Gastrocnemius medialis (tissue), 4 donors: ENCODE measurements at regions not wholly inside any gene's neighbourhood (a gene's known extent, or its start where the extent isn't known, plus 50 kb on each side); places are given as distances from the start of the nearest gene placed in this dataset.

Experiments used
- ATAC-seq, 2 donors: fragments of 150-250 bp; one replicate each; pipeline ENCODE4 v1.9.1; 2016
- DNase-seq, 2 donors: peaks; one replicate each; pipeline ENCODE4 v3.0.0-alpha.2; 2019
- H3K27ac ChIP-seq, 4 donors: fragments of 200-600 bp; sonication (generic); 1 replicate in 1 of 4; 2 replicates in 3 of 4; pipeline ENCODE4 v1.5.1; 2016 to 2018; ENCODE audit warnings: mild to moderate bottlenecking in 2 of 4, moderate library complexity in 1 of 4
- H3K27me3 ChIP-seq, 3 donors: fragments of 200-600 bp; sonication (generic) in 2 of 3; 1 replicate in 1 of 3; 2 replicates in 2 of 3; pipeline versions ENCODE4 v1.5.1 to v1.6.0; 2016 to 2019; ENCODE audit warnings: mild to moderate bottlenecking in 1 of 3, moderate library complexity in 1 of 3
- H3K36me3 ChIP-seq, 2 donors: fragments of 200-600 bp; sonication (generic) in 1 of 2; one replicate each; pipeline ENCODE4 v1.5.1; 2017 to 2018
- H3K4me1 ChIP-seq, 2 donors: fragments of 200-600 bp; sonication (generic) in 1 of 2; one replicate each; pipeline ENCODE4 v1.5.1; 2016 to 2017; ENCODE audit warnings: mild to moderate bottlenecking in 2 of 2
- H3K4me3 ChIP-seq, 4 donors: fragments of 200-600 bp; sonication (generic) in 3 of 4; 1 replicate in 1 of 4; 2 replicates in 3 of 4; pipeline ENCODE4 v1.5.1; 2016 to 2019; ENCODE audit warnings: mild to moderate bottlenecking in 2 of 4
- H3K9me3 ChIP-seq, 3 donors: fragments of 200-600 bp; sonication (generic) in 2 of 3; 1 replicate in 1 of 3; 2 replicates in 2 of 3; pipeline ENCODE4 v1.5.1; 2016 to 2019
- CTCF ChIP-seq, 5 experiments: fragments of 450-650 bp in 3 of 5; fragments of 200-600 bp in 2 of 5; sonication (generic) in 2 of 5; IDR thresholded peaks in 4 of 5; conservative IDR thresholded peaks in 1 of 5; 1 replicate in 4 of 5; 2 replicates in 1 of 5; pipeline ENCODE4 v1.5.1; 2016 to 2019; ENCODE audit warnings: antibody characterized with exemption in 5 of 5, mild to moderate bottlenecking in 3 of 5, moderate library complexity in 3 of 5
- POLR2A ChIP-seq, 2 donors: fragments of 450-650 bp; IDR thresholded peaks; one replicate each; pipeline ENCODE4 v1.6.1; 2017; ENCODE audit warnings: antibody characterized with exemption in 2 of 2, mild to moderate bottlenecking in 2 of 2, moderate library complexity in 2 of 2
- in situ Hi-C, 4 donors: fragments of 200-750 bp; cut with MboI; loops; one replicate each; pipeline versions ENCODE4 v1.15.0 to v1.8.0; 2017; ENCODE audit warnings: low sequenced_read_pairs in 4 of 4
- intact Hi-C: fragments of 100-400 bp; cut with DNase I; formaldehyde crosslinking; loops from one replicate; pipeline ENCODE4 v1.15.1; 2023; ENCODE audit warnings: low total_unique reads

GRCh38 chr7:113698556-113699220 lies 220.1 kb downstream of the PPP1R3A start:
- in situ Hi-C loops (loop anchor here in 1 of 4 donors (10.0 kb wide), 1 partner anchor 294 kb away; no protein-coding TSS in a partner anchor), intact Hi-C loops (loop anchor here (1.0 to 5.0 kb wide), 2 partner anchors 276 to 294 kb away; no protein-coding TSS in a partner anchor)
- DNase-seq (no peak), ATAC-seq (no peak)
- TF ChIP-seq CTCF (IDR thresholded peaks at IDR 0.05 in 4 of 5, conservative IDR thresholded peaks at IDR 0.05 in 1 of 5), result peak; percentile 49 to 76 (median 61)
- no peak for TF ChIP-seq POLR2A (IDR thresholded peaks at IDR 0.05)
- Histone ChIP-seq H3K27ac (no peak overlapping the region), H3K4me1 (peaks cover 0 to 22% of the 10 kb centered on the region in 2 donors), H3K9me3 (no peaks in the 10 kb centered on the region), H3K27me3 (no peaks in the 10 kb centered on the region), H3K4me3 (no peak overlapping the region), H3K36me3 (no peaks in the 10 kb centered on the region)

GRCh38 chr7:113694149-113694548 lies 224.7 kb downstream of the PPP1R3A start:
- TF ChIP-seq POLR2A (IDR thresholded peaks at IDR 0.05) (no peak), CTCF (IDR thresholded peaks at IDR 0.05 in 4 of 5, conservative IDR thresholded peaks at IDR 0.05 in 1 of 5) (no peak)
- ATAC-seq, result peak; percentile 80 to 93
- in situ Hi-C loops (loop anchor here in 2 of 4 donors (5.0 to 10.0 kb wide), 2 partner anchors 289 to 292 kb away; no protein-coding TSS in a partner anchor), intact Hi-C loops (loop anchor here (5.0 kb wide), 1 partner anchor 577 kb away; the partner anchor contains the start of gene SMIM30)
- Histone ChIP-seq H3K36me3 (no peaks in the 10 kb centered on the region), H3K4me3 (no peak overlapping the region), H3K4me1 (peaks cover 0 to 18% of the 10 kb centered on the region in 2 donors), H3K27ac (peak overlapping the region in 2 of 4 donors; percentile 4 to 40), H3K9me3 (no peaks in the 10 kb centered on the region), H3K27me3 (no peaks in the 10 kb centered on the region)
- no peak for DNase-seq

DNA sequence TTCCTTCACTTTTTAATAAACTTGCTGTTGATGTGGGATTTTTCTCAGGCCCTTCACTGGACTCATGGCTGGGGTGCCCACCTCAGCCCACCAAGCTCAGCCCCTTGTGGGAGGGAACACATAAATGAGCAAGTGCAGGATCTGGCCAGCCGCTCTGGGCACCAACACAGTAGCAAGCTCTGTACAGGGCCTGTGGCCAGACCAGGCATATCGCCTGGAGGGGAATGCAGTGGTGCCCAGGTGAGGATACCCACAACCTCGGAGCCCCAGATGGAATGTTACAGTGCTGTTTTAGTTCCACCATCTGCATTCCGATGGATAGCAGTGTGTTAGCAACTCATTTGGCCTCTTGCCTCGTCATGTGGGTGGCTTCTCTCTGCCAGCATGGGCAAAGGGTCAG lies 234.6 kb downstream of the PPP1R3A start:
- Histone ChIP-seq H3K9me3 (no peaks in the 10 kb centered on the region), H3K36me3 (no peaks in the 10 kb centered on the region), H3K27ac (no peak overlapping the region), H3K4me1 (no peaks in the 10 kb centered on the region), H3K27me3 (no peaks in the 10 kb centered on the region), H3K4me3 (no peak overlapping the region)
- TF ChIP-seq CTCF (IDR thresholded peaks at IDR 0.05 in 4 of 5, conservative IDR thresholded peaks at IDR 0.05 in 1 of 5) (no peak), POLR2A (IDR thresholded peaks at IDR 0.05) (no peak)
- ATAC-seq, result no peak
- DNase-seq, result no peak
- intact Hi-C loops, result no loop called here
- in situ Hi-C loops, result no loop called here

DNA sequence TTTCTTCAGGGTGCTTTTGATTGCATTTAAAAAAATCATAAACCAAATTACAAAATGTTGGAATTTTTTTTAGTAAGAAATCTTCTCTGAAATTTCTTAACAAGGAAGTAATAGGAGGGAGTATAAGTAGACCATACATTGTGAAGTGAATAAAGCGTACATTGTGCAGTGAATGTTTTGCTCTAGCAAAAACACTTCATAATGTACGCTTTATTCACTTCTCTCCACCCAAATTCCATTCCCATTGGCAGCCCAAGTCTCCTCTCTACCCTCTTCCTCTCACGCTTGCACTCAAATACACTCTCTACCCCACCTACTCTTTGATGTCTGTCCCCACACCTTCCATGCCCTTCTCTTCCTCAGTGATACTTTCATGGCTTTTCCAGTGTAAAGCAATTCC lies 241.0 kb downstream of the PPP1R3A start:
- DNase-seq (no peak), ATAC-seq (no peak)
- no peak overlapping the region for H3K27ac ChIP-seq
- H3K4me1 ChIP-seq, result no peaks in the 10 kb centered on the region
- no peaks in the 10 kb centered on the region for H3K36me3 ChIP-seq
- H3K9me3 ChIP-seq, result no peaks in the 10 kb centered on the region
- in situ Hi-C loops (no loop called here), intact Hi-C loops (no loop called here)
- H3K4me3 ChIP-seq, result no peak overlapping the region
- H3K27me3 ChIP-seq, result no peaks in the 10 kb centered on the region
- TF ChIP-seq POLR2A (IDR thresholded peaks at IDR 0.05) (no peak), CTCF (IDR thresholded peaks at IDR 0.05 in 4 of 5, conservative IDR thresholded peaks at IDR 0.05 in 1 of 5) (no peak)
